ENCODE measurements at regions not wholly inside any gene's neighbourhood (a gene's known extent, or its start where the extent isn't known, plus 50 kb on each side); places are given as distances from the start of the nearest gene placed in this dataset.

GRCh38 chr5:119951330-119951934, 322.1 kb downstream of the FAM170A start:
- Histone ChIP-seq H3K4me2 (no peak overlapping the region), H3K9me2 (no peaks in the 10 kb centered on the region), H3K36me3 (replicated peaks in 1 of 2; ENCODE audit: control insufficient read depth in 1 of 2, insufficient read depth in 2 of 2, low read length in 1 of 2) (no peaks in the 10 kb centered on the region), H3F3A (replicated peaks; ENCODE audit: insufficient read depth) (no peaks in the 10 kb centered on the region), H2AFZ (ENCODE audit: low read depth) (no peak overlapping the region), H3K4me1 (ENCODE audit: control insufficient read depth in 1 of 2, insufficient read depth in 2 of 2, low read depth in 1 of 2, low read length in 1 of 2) (no peaks in the 10 kb centered on the region), H3K4me3 (ENCODE audit: low read depth in 2 of 2, low read length in 1 of 2) (no peak overlapping the region), H4K20me1 (ENCODE audit: insufficient read depth) (no peaks in the 10 kb centered on the region), H3K27me3 (ENCODE audit: insufficient read depth) (no peaks in the 10 kb centered on the region), H3K9me3 (no peaks in the 10 kb centered on the region), H3K9ac (no peak overlapping the region), H3K27ac (ENCODE audit: low read depth in 2 of 2, low read length in 1 of 2) (no peak overlapping the region), H3K79me2 (ENCODE audit: insufficient read depth) (no peaks in the 10 kb centered on the region)
- CTCF ChIA-PET, result interaction anchor here (1.5 kb wide), 1 partner anchor 9 kb away, joined by 5 read pairs; no protein-coding TSS in a partner anchor
- no peak for DNase-seq
- 58% methylated on average over 4 of the region's 4 CpGs for WGBS (ENCODE audit: low lambda C conversion rate)
- POLR2A ChIA-PET, result no interaction called here
- TF ChIP-seq SIN3A (IDR thresholded peaks at IDR 0.05; ENCODE audit: borderline replicate concordance, low read depth, low read length) (no peak), SMC3 (IDR thresholded peaks at IDR 0.05; ENCODE audit: low read depth, low read length) (no peak), EP300 (IDR thresholded peaks at IDR 0.05; ENCODE audit: borderline replicate concordance in 1 of 2, low read depth in 1 of 2, low read length in 1 of 2) (no peak), GABPA (IDR thresholded peaks at IDR 0.05; ENCODE audit: low read depth) (no peak), MXI1 (IDR thresholded peaks at IDR 0.05; ENCODE audit: low read depth, low read length) (no peak), CTCF (IDR thresholded peaks at IDR 0.05) (no peak), CHD2 (IDR thresholded peaks at IDR 0.05; ENCODE audit: low read length, partially characterized antibody) (no peak), POLR2AphosphoS5 (IDR thresholded peaks at IDR 0.05; ENCODE audit: low read depth, low read length) (no peak), TCF12 (IDR thresholded peaks at IDR 0.05) (no peak), MEF2A (IDR thresholded peaks at IDR 0.05; ENCODE audit: borderline replicate concordance, low read depth) (no peak)

- WGBS (ENCODE audit: low lambda C conversion rate), result 65% methylated on average over 1 of the region's 1 CpG
- Histone ChIP-seq H3K27ac (ENCODE audit: low read depth in 2 of 2, low read length in 1 of 2) (no peak overlapping the region), H3K79me2 (ENCODE audit: insufficient read depth) (no peaks in the 10 kb centered on the region), H3K36me3 (replicated peaks in 1 of 2; ENCODE audit: control insufficient read depth in 1 of 2, insufficient read depth in 2 of 2, low read length in 1 of 2) (no peaks in the 10 kb centered on the region), H3F3A (replicated peaks; ENCODE audit: insufficient read depth) (no peaks in the 10 kb centered on the region), H3K4me2 (no peak overlapping the region), H3K9me2 (no peaks in the 10 kb centered on the region), H2AFZ (ENCODE audit: low read depth) (no peak overlapping the region), H3K9ac (no peak overlapping the region), H4K20me1 (ENCODE audit: insufficient read depth) (no peaks in the 10 kb centered on the region), H3K9me3 (no peaks in the 10 kb centered on the region), H3K27me3 (ENCODE audit: insufficient read depth) (no peaks in the 10 kb centered on the region), H3K4me1 (ENCODE audit: control insufficient read depth in 1 of 2, insufficient read depth in 2 of 2, low read depth in 1 of 2, low read length in 1 of 2) (no peaks in the 10 kb centered on the region), H3K4me3 (ENCODE audit: low read depth in 2 of 2, low read length in 1 of 2) (no peak overlapping the region)
- no peak for DNase-seq
- CTCF ChIA-PET, result no interaction called here
- POLR2A ChIA-PET, result no interaction called here
- TF ChIP-seq TCF12 (IDR thresholded peaks at IDR 0.05) (no peak), TAF1 (IDR thresholded peaks at IDR 0.05; ENCODE audit: borderline replicate concordance, low read depth, low read length) (no peak), MXI1 (IDR thresholded peaks at IDR 0.05; ENCODE audit: low read depth, low read length) (no peak), FOXM1 (IDR thresholded peaks at IDR 0.05; ENCODE audit: low read depth) (no peak), SMC3 (IDR thresholded peaks at IDR 0.05; ENCODE audit: low read depth, low read length) (no peak), ZBTB33 (IDR thresholded peaks at IDR 0.05; ENCODE audit: borderline replicate concordance, low read depth) (no peak), FOXJ3 (CRISPR knock-in tag; IDR thresholded peaks at IDR 0.05) (no peak), TEAD4 (IDR thresholded peaks at IDR 0.05; ENCODE audit: borderline replicate concordance, insufficient read depth) (no peak), ELF1 (IDR thresholded peaks at IDR 0.05) (no peak)
Measured at GRCh38 chr5:119953474-119953873, 324.1 kb downstream of the FAM170A start.
